Stimulated activated CD8-positive, alpha-beta memory T cell treated with anti-CD3 and anti-CD28 coated beads, Interleukin-4, amount 100 ng/mL, for 48 hours (primary cell): ENCODE measurements at regions not wholly inside any gene's neighbourhood (a gene's known extent, or its start where the extent isn't known, plus 50 kb on each side); places are given as distances from the start of the nearest gene placed in this dataset.
"Not testable (repeated sequence)": the region's sequence is repeated elsewhere in the genome, so short reads cannot be mapped to it uniquely, and the experiment has no call there.

Experiments used
- DNase-seq: peaks from one replicate; pipeline ENCODE4 v3.0.0-alpha.2; 2020

GRCh38 chr6:16039892-16040627, 88.8 kb upstream of the MYLIP start:
- DNase-seq = not testable (repeated sequence)

- DNase-seq = no peak
These were observed 89.9 kb upstream of the MYLIP start for GRCh38 chr6:16038938-16039337.

DNA sequence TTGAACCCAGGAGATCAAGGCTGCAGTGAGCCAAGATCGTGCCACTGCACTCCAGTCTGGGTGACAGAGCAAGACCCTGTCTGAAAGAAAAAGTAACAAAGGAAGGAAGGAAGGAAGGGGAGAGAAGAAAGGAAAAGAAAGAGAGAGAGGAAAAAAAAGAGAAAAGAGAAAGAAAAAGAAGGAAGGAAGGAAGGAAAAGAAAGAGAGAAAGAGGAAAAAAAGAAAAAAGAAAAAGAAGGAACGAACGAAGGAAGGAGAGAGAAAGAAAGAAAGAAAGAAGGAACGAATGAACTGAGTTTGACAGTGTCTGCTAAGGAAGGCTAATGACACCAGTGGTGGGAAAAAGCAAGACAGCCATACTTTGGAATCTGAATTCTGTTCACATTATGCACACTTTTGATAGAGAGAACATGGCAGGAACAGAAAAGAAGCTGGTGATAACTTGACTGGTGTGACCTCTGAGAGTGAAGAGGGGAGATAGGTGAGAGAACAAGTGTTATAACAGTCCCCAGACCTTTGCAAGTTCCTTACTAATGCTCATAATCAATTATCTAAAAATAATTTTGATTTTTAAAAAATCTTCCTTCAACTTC, 93.3 kb upstream of the MYLIP start:
- no peak for DNase-seq

DNA sequence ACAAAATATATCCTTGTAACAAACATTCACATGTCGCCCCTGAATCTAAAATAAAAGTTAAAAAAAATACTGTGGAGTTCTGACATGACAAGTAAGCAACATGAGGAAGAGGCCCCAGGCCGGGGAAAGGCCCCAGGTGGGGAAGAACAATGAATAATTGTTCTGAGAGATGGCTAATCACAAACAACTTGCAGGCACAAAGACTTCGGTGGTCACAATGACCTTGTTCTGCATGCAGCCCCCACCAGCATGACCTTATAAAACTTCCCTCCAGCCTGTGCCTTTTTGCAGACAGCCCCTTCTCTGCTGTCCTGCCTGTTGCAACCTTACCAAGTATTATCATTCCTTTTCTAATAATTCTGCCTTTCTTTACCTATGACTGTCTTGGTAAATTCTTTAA, 95.7 kb upstream of the MYLIP start:
- no peak for DNase-seq

DNA sequence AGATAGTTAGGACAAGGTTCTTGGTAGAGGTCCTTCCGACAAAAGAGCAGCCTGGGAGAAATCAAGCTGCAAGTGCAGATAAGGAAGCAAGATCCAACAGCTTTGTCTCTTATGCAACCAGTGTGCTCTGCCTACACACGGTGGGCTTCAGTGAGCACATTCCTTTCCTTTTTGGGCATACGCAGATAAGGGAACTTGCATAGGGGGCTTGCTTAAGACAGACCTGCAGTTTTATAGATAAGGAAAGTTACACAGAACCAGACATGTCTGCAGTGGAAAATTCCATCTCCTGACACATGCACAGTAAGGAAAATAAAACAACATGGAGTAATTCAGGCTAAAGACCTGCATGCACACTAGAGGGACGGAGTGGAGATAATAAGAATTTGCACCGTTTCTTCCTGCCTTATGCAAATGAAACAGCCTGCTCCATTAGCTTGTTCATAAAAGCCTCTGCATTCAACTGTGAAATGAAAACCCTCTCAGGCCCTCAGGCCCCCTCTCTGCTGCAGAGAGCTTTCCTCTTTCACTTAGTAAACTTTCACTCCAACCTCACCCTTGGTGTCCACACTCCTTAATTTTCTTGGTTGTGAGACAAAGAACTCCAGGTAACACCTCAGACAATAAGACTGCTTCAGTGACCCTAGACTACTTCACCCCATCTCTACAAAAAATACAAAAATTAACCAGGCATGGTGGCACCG, 97.5 kb upstream of the MYLIP start:
- no peak for DNase-seq

DNA sequence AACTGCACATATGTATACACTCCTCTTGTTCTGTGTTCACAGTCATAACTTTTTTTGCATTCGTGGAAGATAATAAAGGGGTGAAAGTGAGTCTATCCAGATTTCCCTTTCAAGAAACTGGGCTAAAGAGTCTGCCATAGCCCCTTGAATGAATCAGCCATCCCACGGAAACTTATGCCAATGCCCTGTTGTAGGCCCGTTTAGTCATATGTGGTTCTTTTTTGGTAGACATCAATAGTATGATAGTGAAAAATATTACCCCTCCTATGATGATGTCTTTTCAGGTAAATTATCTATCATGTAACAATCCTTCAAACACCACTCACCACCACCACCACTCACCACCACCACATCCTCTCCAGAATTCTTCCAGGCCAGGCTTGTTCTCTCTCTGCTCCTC, 99.9 kb upstream of the MYLIP start:
- DNase-seq = peak; percentile 23

- no peak for DNase-seq
These were observed 108.6 kb upstream of the MYLIP start for GRCh38 chr6:16020259-16020658.

DNA sequence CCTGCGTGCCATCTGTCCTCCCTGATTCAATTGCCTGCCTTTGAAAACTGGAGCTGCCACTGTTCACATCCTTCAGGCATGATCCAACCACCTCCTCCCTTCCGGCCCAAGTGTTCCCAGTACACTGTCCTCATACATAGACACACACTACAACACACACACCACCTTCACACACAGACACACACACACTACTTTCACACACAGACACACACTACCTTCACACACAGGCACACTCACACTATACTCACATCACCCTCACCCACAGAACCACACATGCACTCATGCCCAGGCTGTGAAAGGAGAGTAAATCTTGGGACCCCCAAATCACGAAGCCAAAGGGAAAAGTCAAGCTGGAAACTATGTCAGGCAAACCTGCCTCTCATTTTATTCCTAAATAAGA, 109.4 kb upstream of the MYLIP start:
- DNase-seq = no peak

- DNase-seq = no peak
These were observed 110.3 kb upstream of the MYLIP start for GRCh38 chr6:16018626-16019025.

GRCh38 chr6:16014325-16014724, 114.6 kb upstream of the MYLIP start:
- DNase-seq = not testable (repeated sequence)

- no peak for DNase-seq
These were observed 121.7 kb upstream of the MYLIP start for GRCh38 chr6:16007146-16007545.

GRCh38 chr6:16006681-16007080, 122.2 kb upstream of the MYLIP start:
- DNase-seq = no peak

DNA sequence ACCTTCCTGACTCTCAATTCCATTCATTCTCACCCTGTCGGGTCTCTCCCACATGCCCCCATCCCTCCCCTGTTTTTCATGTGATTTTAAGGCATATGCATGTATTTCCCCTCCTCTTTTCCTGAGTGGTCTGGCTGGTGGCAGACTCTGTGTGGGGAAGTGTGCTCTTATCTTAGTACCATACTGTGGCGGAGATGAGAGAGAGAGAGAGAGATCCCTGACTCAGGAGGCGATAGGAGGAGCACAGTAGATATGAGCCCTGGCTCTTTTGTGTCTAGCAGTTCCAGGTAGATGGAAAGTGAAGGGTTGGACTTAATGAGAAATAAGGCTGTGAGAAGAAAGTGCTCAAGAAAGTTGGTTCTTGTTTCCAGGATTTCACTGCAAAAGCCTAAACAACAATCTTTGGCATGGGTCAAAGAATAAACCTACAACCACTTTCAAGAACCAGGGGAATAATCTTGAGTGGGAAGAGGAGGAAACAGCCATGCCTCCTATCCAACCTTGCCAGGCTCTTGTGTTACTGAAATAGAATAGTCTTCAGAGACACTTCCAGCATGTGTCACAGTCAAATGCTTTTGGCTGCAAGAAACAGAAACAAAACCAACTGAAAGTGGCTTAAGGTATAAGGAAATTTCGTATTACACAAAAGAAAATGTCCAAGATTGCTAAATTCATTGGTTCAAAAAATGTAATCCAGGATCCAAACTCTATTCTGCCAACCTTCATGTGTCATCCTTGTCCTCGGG, 123.8 kb upstream of the MYLIP start:
- DNase-seq = no peak

GRCh38 chr6:16003197-16003491, 125.7 kb upstream of the MYLIP start:
- DNase-seq = no peak

DNA sequence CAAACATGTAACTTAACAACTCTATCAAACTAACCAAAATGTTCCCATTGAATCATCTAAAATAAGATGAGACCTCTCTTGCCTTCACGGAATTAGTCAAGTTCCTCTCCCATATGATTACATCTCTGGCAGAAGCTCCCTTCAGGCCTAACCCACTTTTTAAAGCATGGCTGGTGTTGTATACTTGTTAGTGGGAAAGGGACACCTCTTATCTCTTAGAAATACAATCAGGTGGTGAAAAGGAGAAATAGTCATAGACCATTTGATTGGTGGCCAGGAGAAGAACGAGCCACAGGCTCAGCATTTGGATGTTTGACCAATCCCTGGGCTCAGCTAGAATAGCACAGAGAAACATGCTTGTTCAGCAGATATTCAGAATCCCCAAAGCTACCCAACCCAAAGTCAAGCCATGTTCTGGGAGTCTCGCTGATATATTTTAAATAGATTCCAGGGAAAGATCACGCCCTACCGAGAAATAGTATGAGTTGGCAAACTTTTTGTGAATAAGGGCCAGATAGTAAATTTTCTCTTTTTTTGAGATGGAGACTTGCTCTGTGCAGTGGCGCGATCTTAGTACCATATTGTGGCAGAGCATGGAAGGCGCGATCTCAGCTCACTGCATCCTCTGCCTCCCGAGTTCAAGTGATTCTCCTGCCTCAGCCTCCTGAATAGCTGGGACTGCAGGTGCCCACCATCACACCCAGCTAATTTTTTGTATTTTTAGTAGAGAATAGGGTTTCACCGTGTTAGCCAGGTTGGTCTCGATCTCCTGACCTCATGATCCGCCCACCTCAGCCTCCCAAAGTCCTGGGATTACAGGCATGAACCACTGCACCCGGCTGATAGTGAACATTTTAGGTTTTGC, 126.3 kb upstream of the MYLIP start:
- DNase-seq = no peak

GRCh38 chr6:16001158-16001557, 127.7 kb upstream of the MYLIP start:
- no peak for DNase-seq

- no peak for DNase-seq
These were observed 129.7 kb upstream of the MYLIP start for GRCh38 chr6:15999201-15999600.

- no peak for DNase-seq
These were observed 131.1 kb upstream of the MYLIP start for GRCh38 chr6:15997586-15998388.

DNA sequence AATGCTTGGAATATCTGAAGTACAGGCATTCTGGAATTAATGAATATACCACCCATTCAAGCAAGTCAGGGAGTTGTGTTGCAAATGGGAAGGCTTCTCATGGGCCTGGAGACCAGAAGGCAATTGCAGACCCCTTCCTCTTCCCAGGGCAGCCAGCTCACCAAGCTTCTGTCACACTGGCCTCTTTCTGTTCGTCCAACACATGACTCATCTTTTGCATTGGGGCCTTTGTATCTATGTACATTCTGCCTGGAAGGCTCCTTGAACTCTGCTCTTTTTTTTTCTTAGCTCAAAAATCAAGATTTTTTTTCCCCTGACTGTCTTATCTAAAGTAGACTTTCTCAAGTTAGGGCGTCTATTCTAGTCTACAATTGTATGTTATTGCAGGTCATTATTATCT, 132.9 kb upstream of the MYLIP start:
- no peak for DNase-seq

- DNase-seq = no peak
These were observed 133.4 kb upstream of the MYLIP start for GRCh38 chr6:15995493-15995892.

DNA sequence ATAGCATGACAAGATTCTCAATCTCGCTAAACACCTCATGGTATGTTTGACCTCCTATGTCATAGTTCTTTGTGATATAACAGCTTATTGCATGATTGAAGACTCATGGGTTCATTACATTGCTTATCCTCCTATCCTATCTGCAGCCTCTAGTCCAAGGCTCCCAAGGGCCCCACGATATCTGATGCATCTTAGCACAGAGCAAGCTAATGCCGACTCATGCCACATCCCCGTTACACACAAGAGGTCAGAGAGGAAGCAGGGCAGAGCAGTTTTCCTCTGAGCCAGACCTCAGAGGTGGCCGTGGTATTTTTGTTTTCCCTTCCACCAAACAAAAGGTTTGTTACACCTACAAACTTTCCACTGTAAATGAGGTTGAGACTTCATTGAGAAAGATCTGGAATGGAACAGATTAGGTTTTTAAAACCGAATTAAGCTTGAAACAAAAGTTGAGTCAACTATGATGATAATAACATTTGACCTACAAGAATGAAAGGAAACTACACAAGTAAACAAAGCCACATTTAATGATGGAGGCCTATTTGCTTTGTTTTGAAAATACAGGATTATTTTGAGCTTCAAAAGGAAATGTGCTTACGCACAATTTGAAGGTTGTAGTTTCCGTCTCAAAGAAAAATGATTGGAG, 133.9 kb upstream of the MYLIP start:
- DNase-seq = no peak
